MV-4-11 (cell line): ENCODE measurements at regions not wholly inside any gene's neighbourhood (a gene's known extent, or its start where the extent isn't known, plus 50 kb on each side); places are given as distances from the start of the nearest gene placed in this dataset.
"Not testable (repeated sequence)": the region's sequence is repeated elsewhere in the genome, so short reads cannot be mapped to it uniquely, and the experiment has no call there.

Experiments
- DNase-seq: peaks from one replicate; lab custom pipeline; 2025; lab: John Stamatoyannopoulos, UW

DNA sequence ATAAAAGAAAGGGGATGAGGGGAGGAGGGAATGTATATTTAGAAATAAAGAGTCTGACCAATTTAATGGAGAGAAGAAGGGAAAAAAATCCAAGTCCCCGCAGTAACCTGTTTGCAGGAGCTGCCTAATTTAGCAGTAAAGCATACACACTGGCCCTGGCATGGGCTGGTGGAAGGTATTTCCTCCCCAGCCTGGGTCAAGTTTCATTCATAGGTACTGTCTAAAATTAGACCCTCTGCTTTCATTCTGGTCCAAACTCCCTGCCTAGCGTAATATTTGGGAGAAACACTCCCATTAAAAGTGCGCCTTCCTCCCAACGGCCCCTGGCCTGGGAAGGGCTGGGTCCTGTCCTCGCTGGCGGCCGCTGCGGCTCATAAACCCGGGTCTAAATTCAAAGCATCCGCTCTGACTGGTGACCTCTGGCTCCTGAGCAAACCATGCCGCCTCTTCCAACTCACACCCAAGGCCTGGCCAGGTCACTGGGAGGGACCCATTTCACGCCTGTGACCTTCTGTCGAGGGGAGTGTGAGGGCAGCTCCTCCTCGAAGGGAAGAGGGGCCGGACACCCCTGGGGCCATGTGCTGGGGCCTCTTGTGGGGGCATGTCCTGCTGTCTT, 123.2 kb downstream of the FGF18 start:
- no peak for DNase-seq

DNA sequence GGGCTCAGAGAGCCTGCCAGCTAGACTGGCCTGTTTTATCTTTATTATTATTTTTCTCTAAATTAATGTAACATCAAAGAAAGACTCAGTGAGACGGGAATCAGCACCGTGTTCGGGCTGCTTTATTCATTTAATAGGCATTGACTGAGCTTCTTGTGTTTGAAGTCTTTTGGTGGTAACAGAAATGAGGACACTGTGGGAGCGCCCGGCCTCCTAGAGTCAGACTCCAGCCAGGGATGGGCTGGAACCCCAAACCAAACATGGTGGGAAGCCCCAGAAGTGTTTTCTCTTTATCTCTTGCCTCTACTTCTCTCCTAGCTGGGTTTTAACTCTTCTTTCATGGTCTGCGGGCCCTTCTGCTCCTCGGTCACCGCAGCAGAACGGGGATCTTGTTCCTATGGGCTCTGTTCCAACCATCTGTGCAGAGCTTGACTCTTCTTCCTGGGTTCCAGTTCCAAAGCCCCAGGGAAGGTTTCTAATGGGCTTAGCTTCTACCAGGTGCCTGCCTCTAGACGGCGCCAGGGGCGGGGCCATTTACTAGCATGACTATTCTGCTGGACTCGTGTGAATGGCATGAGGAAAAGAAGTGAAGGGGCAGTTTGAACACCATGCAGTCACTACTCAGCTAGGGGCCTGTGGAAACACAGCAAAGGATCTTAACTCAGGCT, 123.8 kb downstream of the FGF18 start:
- DNase-seq, result no peak

DNA sequence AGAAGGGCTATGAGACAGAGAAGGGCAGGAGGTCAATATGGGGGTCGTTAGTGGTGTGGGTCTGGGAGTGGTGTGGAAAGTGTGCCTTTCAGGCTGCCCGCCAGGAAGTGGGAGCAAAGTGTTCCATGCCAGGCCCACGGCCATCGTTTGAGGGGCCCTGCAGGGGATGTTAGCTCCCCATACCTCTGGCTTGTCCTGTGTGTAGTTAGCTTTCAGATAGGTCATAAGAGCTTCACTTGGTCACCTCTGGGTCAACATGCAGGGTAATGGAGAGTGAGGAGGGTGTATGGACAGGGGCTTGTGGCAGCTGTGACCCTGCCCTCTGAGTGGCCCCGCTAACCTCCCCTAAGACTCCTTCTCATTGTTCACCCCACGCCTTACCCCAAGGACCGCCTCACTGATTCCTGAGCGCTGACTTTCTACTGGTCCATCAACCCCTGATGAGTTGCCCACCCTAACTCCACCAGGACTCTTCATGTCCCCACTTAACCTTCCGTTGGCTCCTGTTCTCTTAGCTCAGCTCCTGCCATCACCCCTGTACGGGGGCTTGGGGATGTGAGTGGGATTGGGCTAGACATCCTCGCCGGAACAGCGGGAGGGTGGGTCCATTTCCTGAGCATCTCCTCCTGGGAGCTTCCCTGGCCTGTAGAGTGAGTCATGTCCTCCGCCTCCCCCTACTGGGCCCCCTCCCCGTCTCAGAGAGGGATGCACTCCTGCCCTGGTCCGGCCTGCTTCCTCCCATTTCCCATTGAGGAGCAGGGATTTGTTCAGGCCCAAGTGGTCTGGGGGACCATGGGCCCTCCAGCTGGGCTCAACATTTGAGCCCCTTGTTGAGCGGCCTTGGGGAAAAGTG, 125.7 kb downstream of the FGF18 start:
- DNase-seq, result no peak

DNA sequence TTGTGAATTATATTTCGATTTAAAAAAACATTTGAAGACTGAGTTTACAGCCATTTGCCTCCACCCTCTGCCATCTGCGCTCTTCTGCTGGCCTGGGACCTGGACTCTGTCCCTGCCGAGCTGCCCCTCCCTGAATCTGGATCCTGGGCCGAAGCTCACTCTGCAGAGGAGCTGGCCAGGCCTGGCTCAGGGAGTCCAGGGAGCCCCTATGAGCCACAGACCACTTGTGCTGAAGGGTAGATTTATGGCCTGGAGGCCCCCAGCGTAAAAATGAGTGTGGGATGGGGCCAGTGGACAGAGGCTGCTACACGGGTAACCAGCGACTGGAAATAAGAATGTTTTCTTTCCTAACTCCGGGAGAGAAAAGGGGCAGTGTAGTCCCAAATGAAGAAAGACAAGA, 129.8 kb downstream of the FGF18 start:
- no peak for DNase-seq

DNA sequence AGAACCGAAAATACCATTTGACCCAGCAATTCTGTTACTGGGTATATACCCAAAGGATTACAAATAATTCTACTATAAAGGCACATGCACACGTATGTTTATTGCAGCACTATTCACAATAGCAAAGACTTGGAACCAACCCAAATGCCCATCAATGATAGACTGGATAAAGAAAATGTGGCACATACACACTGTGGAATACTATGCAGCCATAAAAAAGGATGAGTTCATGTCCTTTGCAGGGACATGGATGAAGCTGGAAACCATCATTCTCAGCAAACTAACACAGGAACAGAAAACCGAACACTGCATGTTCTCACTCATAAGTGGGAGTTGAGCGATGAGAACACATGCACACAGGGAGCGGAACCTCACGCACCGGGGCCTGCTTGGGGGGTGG, 134.4 kb downstream of the FGF18 start:
- not testable (repeated sequence) for DNase-seq

DNA sequence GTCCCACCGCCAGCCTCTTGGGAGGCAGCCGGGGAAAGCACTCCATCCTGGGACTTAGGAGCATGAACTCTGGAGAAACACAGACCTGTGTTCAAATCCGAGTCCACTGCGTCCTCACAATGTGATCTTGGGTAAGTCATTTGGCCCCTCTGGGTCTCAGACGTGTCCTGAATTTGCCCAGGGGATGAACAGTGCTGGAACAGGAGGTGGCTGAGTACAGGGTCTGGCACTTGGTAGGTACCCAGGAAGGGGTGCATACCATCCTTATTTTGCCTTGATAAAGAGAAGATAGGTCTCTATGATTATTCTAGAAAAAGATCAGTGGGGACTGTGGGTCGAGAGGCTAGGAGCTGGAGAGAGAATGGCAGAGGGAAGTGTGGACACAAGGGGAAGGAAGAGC, 135.7 kb downstream of the FGF18 start:
- no peak for DNase-seq

DNA sequence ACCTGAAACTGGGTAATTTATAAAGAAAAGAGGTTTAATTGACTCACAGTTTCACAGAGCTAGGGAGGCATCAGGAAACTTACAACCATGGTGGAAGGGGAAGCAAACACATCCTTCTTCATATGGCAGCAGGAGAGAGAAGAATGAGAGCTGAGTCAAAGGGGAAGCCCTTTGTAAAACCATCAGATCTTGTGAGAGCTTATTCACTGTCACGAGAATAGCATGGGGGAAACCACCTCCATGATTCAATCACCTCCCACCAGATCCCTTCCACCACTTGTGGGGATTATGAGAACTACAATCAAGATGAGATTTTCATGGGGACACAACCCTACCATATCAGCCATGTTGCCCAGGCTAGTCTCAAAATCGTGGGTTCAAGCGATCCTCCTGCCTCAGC, 143.4 kb downstream of the FGF18 start:
- peak; percentile 31 for DNase-seq

DNA sequence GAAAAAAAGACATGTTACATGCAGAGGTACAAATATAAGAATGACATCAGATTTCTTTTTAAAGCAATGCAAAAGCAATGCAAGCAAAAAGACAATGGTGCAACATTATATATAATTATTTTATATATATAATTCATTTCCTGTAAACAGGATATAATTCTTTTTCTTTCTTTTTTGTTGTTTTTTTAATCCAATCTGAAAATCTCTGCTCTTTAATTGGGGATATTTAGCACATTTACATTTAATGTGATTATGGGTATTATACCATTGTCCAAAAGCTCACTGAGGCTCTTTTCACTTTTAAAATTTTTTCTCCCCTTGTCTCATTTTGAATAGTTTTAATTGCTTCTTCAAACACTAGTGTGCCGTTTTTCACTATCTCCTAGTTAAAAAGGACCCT, 148.9 kb downstream of the FGF18 start:
- DNase-seq, result no peak

DNA sequence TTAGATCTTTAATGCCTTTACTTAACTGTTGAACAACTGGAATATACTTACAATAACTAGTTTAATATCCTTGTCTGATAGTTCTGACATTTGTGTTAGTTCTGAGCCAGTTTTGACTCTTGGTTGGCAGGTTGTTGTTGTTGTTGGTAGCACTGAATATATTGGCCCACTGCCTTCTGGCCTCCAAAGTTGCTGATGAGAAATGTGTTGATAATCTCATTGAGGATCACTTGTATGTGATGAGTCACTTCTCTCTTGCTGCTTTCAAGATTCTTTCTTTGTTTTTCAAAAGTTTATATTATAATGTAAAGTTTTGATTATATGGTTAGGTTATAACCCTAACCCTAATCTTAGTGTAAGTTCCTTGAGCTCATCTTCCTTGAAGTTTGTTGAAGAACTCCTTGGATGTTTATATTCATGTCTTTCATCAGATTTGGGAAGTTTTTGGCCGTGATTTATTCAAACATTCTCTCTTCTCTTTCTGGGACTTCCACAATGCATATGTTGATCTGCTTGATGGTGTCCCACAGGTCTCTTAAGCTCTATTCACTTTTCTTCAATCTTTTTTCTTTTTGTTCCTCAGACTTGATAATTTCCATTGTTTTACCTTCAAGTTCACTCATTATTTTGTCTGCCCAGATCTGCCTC, 149.7 kb downstream of the FGF18 start:
- no peak for DNase-seq

DNA sequence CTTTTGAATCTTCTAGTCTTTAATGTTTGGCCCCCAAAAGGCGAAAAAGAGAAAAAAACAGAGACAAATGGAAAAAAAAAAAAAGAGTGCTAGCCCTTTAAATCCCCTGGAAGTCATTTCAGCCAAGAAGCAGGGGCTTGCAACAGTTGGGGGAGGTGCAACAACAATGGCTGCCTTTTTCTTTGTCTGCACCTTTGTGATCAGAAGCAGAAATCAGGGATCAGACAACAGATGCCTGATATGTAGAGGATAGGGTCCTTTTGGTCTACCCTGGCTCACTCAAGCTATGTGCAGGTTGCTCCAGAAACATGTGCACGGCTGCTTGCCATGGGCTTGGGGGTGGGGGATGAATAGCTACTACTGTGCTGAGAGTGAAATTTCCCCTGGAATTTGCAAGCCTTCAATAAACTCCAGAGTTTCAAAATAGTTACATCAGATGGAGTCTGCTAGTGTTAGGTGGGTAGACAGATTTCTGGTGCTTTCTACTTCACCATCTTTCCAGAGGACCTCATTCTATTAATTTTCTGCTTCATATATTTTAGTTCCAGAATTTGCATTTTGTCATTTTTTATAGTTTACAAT, 150.9 kb downstream of the FGF18 start:
- no peak for DNase-seq

DNA sequence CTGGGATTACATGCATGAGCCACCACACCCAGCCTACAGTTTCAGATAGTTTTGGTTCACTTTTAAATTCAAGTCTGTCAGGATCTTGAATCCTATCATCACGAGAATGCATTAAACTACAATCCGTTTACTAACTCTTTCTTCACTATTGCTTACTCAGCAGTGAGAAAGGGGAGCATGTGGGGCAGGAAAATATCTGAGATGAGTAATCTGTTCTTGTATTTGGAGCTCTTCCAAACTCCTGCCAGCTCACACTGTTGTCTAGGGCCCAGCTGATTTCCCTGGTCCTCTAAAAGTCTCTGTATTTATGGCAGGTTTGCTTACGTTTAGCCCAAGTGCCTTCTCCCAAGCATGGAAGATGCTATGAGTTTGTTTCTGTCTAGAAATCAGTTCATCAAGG, 152.2 kb downstream of the FGF18 start:
- no peak for DNase-seq

DNA sequence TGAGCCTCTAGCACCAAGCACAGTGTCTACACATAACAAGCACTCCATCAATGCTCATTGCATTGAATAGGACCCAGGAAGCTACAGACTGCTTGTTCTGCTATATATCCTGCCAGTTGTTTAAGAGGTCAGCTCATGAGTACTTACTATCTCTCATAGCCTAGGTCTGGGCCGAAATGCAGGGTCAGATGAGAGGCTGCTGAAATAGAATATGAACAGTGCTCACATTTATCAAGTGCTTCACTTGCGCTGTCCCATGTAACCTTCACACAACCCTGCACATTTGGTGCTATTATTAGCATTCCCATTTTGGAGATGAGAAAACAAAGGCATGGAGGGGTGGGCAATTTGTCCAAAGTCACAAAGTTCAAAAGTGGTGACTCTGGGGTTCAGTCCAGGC, 153.6 kb downstream of the FGF18 start:
- DNase-seq, result no peak

DNA sequence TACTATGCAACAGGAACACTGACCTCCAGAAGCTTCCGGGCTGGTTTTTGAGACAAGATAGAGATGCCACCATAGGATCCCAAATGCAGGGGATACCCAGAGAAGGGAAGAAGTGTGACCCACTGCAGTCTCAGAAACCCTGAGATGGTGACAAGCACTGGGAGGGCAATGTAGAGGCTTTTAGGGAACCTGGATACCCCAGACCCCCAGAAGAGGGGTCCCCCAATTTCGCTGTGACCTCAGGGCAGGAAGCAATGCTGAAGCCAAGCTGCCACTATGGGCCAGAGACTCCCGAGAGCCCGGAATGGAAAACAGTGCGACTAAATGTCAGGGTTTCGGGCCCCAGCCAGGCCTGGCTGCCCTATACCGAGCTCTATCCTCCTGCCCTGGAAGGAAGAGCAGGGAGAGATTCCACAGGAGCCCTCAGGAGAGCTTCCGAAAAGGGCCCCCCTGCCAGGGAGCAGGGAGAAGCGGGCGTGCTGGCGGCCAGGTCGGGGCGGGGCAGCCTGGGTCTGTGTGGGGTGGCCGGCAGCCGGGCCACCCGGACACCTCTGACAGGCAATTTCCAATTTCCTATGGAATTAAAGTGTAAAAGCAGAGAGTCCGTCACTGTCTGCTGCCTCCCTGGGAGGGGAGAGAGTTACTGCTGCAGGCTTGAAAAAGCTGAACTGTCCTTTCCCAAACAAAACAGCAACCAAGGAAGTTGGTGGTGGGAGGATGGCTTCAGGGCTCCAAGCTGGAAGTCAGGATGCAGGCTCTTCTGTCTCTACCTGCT, 154.2 kb downstream of the FGF18 start:
- no peak for DNase-seq

DNA sequence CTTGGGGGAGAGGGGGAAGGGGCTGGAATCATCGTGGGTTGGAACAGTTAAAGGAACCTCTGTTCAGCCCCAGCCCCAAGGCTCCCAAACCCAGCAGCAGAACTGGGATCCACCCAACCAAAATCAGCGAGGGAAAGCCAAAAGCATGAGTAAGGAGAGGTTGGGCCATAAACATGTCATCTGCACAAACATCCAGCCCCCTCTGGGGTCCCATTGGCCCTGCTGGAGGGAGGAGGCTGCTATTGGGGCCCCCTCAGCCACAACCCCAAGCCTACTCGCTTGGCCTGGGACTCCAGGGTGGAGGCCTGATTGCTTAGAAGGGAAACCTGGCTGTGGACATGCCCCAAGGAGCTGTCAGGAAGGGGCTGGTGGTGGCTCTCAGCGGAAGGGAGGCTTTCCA, 154.9 kb downstream of the FGF18 start:
- no peak for DNase-seq

DNA sequence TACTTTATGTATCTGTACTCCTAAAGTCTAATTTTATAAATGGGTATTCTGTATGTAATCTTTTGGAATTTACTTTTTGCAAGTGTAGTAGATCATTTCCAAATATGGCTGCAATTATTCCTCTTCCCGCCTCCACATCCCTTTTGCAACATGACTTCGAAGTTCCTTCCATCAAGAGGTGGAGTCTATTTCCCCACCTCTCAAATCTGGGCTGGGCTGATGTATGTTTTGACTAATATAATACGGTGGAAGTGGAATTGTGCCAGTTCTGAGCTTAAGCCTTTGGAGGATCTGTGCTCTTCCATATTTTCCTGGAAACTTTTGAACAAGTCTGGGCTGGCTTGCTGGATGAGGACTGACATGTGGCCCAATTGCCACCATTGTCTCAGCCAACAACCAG, 155.9 kb downstream of the FGF18 start:
- DNase-seq, result no peak

DNA sequence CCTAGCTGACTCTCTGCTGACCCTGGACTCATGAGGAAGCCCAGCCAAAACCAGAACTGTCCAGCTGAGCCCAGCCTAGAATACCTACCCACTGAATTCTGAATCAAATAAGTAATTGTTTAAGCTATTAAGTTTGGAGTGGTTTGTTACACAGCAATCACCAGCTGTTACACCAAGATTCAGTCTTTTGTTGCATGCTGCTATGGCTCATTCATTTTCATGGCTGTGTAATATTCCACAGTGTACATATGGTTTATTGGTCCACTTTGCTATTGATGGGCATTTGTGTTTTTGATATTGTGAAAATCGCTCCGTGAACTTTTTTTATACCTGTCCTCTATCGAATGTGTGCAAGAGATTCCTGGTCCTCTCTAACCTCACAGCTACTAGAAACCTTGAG, 156.4 kb downstream of the FGF18 start:
- DNase-seq, result no peak

DNA sequence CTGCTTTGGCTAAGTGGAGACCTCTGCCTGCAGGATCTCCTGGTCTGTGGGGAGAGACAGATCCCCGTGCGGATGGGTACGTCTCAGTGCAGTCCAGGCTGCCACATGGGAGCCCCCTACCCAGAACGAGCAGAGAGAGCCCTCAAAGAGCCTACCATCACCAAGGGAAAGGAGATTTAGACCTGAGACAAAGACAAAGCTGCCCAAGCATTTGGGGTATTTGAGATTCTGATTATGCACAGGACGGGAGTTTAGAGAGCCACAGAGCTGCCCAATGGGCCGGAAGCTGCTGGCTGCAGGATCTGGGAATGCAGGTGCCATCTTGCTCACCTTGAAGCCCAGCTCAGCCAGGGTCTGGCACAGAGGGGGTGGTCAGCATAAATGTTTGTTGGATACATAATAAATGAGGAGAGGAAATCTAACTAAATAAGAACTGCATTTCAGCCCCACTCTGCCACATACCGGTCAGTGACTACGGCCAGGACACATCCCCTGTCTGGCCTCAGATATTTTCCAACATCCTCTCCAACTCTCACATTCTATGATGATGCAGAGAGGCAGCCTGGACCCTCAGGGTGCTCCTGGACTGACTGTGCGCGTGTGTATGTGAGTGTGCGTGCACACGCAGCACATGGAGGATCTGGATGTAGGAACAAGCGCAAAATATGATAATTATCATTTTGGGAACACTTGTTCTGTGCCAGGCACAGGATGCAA, 157.8 kb downstream of the FGF18 start:
- DNase-seq, result no peak

DNA sequence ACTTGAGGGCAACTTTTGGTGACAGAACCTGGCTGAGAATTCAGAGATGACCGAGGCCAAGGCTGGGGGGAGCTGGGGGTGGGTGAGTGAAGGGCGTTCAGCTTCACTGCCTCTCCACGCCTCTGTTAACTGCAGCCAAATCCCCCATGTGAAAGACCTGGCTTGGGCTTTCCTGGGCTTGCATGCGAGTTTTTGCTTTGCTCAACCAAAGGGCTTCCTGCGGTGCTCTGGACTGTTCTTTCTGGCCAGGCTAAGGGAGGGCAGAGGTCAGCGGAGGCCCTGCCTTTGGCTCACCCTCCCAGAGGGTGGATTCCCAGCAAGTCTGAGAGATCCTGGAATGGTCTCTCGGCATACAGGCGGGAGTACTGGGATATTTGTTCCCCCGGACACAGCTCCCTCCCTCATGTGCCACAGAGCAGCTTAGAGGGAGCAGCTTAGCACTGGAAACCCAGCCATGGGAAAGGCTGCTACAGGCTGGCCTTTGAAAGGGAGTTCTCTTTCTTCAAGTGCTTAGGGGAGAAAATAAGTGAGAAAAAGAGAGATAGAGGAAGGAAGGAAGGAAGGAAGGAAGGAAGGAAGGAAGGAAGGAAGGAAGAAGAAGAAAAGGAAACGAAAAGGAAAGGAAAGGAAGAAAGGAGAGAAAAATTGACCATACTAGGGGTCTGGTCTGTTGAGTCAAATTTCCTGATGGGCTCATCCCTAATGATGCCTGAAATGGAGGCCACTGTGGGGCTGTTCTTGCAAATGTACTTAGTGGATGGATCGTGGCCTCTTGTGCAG, 158.8 kb downstream of the FGF18 start:
- DNase-seq, result no peak

DNA sequence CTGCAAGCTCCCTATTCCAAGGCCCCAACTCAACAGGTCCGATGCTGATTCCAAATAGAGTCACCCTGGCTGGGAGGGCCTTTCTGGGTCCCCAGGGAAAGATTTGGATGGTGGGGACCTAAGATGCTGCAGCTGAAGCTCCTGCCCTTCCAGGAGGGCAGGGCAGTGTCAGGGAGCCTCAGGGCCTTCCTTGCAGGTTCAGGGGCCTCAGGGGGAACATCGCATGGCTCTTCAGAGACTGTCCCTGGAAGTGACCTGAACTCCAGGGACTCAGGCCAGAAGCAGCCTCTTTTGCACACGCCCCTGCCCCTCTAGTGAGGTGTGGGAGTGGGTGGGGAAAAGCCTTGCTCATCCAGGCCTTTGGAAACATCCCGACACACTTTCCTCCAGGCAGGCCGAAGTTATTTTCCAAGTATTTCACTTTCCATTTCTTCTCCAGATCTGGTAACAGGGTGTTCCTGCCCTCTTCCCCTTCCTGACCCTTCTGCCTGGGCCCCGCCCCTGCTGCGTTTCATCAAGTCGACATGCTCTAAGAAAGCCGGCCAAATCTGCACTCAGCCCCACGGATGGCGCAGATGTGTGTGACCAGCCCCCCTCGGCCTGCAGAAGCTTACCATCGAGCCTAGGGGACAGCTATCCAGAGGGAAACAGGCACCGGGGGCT, 159.5 kb downstream of the FGF18 start:
- DNase-seq, result peak; percentile 11

DNA sequence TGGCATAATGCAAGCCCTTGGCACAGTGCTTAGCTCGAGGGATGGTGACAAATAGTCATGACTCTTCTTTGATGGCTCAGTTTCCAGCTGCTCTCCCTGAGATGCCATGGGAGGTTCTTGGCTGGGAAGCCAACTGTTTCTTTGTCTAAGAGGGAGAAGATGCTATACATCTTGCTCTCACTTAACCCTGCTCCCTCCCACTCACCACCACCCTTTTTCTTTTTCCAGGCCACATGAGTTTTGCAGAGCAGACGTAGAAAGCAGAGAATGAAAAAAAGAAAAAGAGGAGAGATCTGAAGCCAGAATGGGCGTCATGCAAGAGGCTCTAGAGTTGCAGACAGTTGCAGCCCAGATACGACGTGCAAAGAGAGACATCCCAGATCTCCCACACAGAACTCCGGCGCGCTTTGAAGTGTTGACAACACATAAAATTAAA, 160.5 kb downstream of the FGF18 start:
- DNase-seq, result no peak
